ENCODE measurements at regions not wholly inside any gene's neighbourhood (a gene's known extent, or its start where the extent isn't known, plus 50 kb on each side); places are given as distances from the start of the nearest gene placed in this dataset.

DNA sequence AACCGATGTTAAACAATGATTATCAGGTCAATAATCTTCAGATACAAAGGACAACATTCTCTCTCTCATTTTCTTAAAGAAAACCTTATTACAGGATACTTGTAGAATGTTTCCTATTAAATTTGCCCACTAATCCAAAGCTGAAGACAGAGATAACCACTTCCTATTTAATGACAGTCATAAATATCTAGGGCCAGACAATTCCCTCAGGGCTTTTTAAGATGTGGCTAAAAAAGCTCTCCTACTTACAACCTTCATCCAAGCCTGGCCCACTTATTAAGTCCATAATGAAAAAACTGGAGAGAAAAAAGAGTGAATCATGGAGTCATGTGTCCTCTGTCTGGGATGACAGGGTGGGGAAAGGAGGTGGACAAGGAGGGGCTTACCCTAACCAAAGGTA is 235.9 kb downstream of the KLF12 start:
- Histone ChIP-seq H3K9me3 (ENCODE audit: control insufficient read depth, low read length) (no peaks in the 10 kb centered on the region), H3K9ac (ENCODE audit: low read length) (no peak overlapping the region), H3K4me3 (ENCODE audit: low read length) (no peak overlapping the region), H3K36me3 (ENCODE audit: control insufficient read depth, insufficient read depth, low read length) (no peaks in the 10 kb centered on the region), H3K4me1 (ENCODE audit: control insufficient read depth, insufficient read depth, low read length) (no peaks in the 10 kb centered on the region), H3K27me3 (ENCODE audit: control insufficient read depth, insufficient read depth, low read length) (no peaks in the 10 kb centered on the region)

DNA sequence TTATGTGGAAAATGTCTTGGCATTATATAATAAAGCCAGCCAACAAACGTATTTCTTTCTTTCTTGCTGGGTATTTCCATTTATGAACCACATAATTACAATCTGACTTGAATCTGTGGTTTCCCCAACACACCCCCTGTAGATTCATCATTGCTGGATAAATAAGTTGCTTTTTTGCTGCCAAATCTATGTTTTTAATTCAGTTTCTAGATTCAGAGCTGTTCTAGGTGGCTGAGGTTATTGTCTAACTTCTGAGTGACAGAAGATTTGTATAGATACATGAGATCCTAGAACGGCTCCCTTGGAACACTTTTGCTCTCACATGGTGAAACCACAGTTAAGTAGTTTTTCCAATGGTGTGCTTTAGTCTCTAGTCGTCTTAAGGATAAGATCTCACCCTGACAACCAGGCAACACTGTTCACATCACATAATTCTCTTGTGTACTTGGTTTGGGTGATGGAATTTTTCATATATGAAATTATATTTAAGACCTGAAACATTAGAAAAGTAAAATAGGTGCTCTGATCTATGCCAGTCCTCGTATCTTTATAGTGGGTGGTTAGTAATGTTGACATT is 239.1 kb downstream of the KLF12 start:
- no peaks in the 10 kb centered on the region for H3K36me3 ChIP-seq (ENCODE audit: control insufficient read depth, insufficient read depth, low read length)
- no peak overlapping the region for H3K9ac ChIP-seq (ENCODE audit: low read length)
- no peaks in the 10 kb centered on the region for H3K9me3 ChIP-seq (ENCODE audit: control insufficient read depth, low read length)
- no peaks in the 10 kb centered on the region for H3K27me3 ChIP-seq (ENCODE audit: control insufficient read depth, insufficient read depth, low read length)
- H3K4me3 ChIP-seq (ENCODE audit: low read length): no peak overlapping the region
- H3K4me1 ChIP-seq (ENCODE audit: control insufficient read depth, insufficient read depth, low read length): no peaks in the 10 kb centered on the region

DNA sequence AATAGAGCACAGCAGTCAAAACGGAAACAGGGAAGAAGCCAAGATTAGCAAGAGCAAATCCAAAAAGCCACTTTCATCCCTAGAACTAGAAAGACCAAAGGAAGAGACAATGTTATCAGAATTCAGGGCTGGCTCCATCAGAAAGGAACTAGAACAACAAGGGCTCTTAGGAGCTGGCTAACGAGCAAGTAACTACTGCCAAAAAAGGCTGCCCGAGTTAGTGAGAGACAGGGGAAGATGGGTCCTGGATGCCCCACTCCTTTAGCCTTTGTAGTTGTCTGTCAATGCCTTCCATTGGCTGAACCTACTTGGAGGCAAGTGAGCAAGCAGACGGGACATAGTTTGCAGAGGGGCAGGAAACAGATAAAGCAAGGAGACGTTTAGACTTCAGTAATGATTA is 240.4 kb downstream of the KLF12 start:
- Histone ChIP-seq H3K4me3 (ENCODE audit: low read length) (no peak overlapping the region), H3K27me3 (ENCODE audit: control insufficient read depth, insufficient read depth, low read length) (no peaks in the 10 kb centered on the region), H3K9ac (ENCODE audit: low read length) (no peak overlapping the region), H3K36me3 (ENCODE audit: control insufficient read depth, insufficient read depth, low read length) (no peaks in the 10 kb centered on the region), H3K9me3 (ENCODE audit: control insufficient read depth, low read length) (no peaks in the 10 kb centered on the region), H3K4me1 (ENCODE audit: control insufficient read depth, insufficient read depth, low read length) (no peaks in the 10 kb centered on the region)

DNA sequence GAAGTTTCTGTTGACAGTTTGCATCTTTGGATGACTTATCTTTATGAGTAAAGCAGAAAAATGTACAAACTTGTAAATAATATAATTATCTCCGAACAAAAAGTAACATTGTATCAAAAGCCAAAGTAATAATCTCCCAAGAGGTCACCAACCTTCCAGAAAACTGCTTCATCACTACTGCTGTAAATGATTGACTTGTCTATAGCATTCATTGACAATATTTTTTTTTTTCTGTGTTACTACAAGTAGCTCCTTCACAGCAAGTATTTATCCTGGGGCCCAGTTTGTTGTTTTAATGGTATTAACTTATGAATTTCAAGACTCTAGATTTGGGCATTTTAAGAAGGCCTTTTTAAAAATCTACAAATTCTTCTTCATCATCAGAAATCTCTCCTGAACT is 242.4 kb downstream of the KLF12 start:
- no peaks in the 10 kb centered on the region for H3K4me1 ChIP-seq (ENCODE audit: control insufficient read depth, insufficient read depth, low read length)
- no peaks in the 10 kb centered on the region for H3K27me3 ChIP-seq (ENCODE audit: control insufficient read depth, insufficient read depth, low read length)
- H3K9ac ChIP-seq (ENCODE audit: low read length): no peak overlapping the region
- H3K36me3 ChIP-seq (ENCODE audit: control insufficient read depth, insufficient read depth, low read length): no peaks in the 10 kb centered on the region
- no peaks in the 10 kb centered on the region for H3K9me3 ChIP-seq (ENCODE audit: control insufficient read depth, low read length)
- no peak overlapping the region for H3K4me3 ChIP-seq (ENCODE audit: low read length)

GRCh38 chr13:73883162-73883561 is 251.0 kb downstream of the KLF12 start:
- H3K36me3 ChIP-seq (ENCODE audit: control insufficient read depth, insufficient read depth, low read length): no peaks in the 10 kb centered on the region
- H3K9ac ChIP-seq (ENCODE audit: low read length): no peak overlapping the region
- H3K4me1 ChIP-seq (ENCODE audit: control insufficient read depth, insufficient read depth, low read length): no peaks in the 10 kb centered on the region
- H3K9me3 ChIP-seq (ENCODE audit: control insufficient read depth, low read length): no peaks in the 10 kb centered on the region
- no peak overlapping the region for H3K4me3 ChIP-seq (ENCODE audit: low read length)
- no peaks in the 10 kb centered on the region for H3K27me3 ChIP-seq (ENCODE audit: control insufficient read depth, insufficient read depth, low read length)

DNA sequence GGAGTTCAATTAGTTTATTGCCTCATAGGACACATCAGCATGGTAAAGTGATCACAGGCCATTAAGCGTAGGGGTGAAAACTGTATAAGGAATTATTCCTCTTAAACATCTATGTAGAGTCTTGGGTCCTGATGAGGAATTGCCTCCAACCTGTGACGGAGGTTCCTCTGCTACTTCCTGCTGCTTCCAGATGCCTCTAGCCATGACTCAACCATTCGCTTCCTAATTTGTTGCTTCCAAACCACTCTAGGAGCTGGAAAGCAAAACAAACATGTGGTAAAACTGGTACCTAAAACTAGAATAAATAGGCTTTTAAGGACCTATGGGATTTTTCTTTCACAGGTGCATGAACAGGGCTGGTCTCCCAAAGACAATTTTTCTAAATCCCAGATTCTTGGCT is 253.8 kb downstream of the KLF12 start:
- Histone ChIP-seq H3K9me3 (ENCODE audit: control insufficient read depth, low read length) (no peaks in the 10 kb centered on the region), H3K4me3 (ENCODE audit: low read length) (no peak overlapping the region), H3K36me3 (ENCODE audit: control insufficient read depth, insufficient read depth, low read length) (no peaks in the 10 kb centered on the region), H3K27me3 (ENCODE audit: control insufficient read depth, insufficient read depth, low read length) (no peaks in the 10 kb centered on the region), H3K4me1 (ENCODE audit: control insufficient read depth, insufficient read depth, low read length) (no peaks in the 10 kb centered on the region), H3K9ac (ENCODE audit: low read length) (no peak overlapping the region)

GRCh38 chr13:73879346-73880015 is 254.7 kb downstream of the KLF12 start:
- Histone ChIP-seq H3K4me3 (ENCODE audit: low read length) (no peak overlapping the region), H3K36me3 (ENCODE audit: control insufficient read depth, insufficient read depth, low read length) (no peaks in the 10 kb centered on the region), H3K9me3 (ENCODE audit: control insufficient read depth, low read length) (no peaks in the 10 kb centered on the region), H3K4me1 (ENCODE audit: control insufficient read depth, insufficient read depth, low read length) (no peaks in the 10 kb centered on the region), H3K9ac (ENCODE audit: low read length) (no peak overlapping the region), H3K27me3 (ENCODE audit: control insufficient read depth, insufficient read depth, low read length) (no peaks in the 10 kb centered on the region)

- Histone ChIP-seq H3K27me3 (ENCODE audit: control insufficient read depth, insufficient read depth, low read length) (no peaks in the 10 kb centered on the region), H3K4me3 (ENCODE audit: low read length) (no peak overlapping the region), H3K4me1 (ENCODE audit: control insufficient read depth, insufficient read depth, low read length) (no peaks in the 10 kb centered on the region), H3K9me3 (ENCODE audit: control insufficient read depth, low read length) (no peaks in the 10 kb centered on the region), H3K9ac (ENCODE audit: low read length) (no peak overlapping the region), H3K36me3 (ENCODE audit: control insufficient read depth, insufficient read depth, low read length) (no peaks in the 10 kb centered on the region)
These were observed 256.8 kb downstream of the KLF12 start for GRCh38 chr13:73877399-73877798.

GRCh38 chr13:73876323-73876722 is 257.9 kb downstream of the KLF12 start:
- H3K4me3 ChIP-seq (ENCODE audit: low read length): no peak overlapping the region
- no peak overlapping the region for H3K9ac ChIP-seq (ENCODE audit: low read length)
- H3K4me1 ChIP-seq (ENCODE audit: control insufficient read depth, insufficient read depth, low read length): no peaks in the 10 kb centered on the region
- no peaks in the 10 kb centered on the region for H3K27me3 ChIP-seq (ENCODE audit: control insufficient read depth, insufficient read depth, low read length)
- no peaks in the 10 kb centered on the region for H3K9me3 ChIP-seq (ENCODE audit: control insufficient read depth, low read length)
- no peaks in the 10 kb centered on the region for H3K36me3 ChIP-seq (ENCODE audit: control insufficient read depth, insufficient read depth, low read length)

GRCh38 chr13:73873940-73874830 is 260.0 kb downstream of the KLF12 start:
- no peaks in the 10 kb centered on the region for H3K4me1 ChIP-seq (ENCODE audit: control insufficient read depth, insufficient read depth, low read length)
- no peaks in the 10 kb centered on the region for H3K9me3 ChIP-seq (ENCODE audit: control insufficient read depth, low read length)
- no peaks in the 10 kb centered on the region for H3K36me3 ChIP-seq (ENCODE audit: control insufficient read depth, insufficient read depth, low read length)
- no peaks in the 10 kb centered on the region for H3K27me3 ChIP-seq (ENCODE audit: control insufficient read depth, insufficient read depth, low read length)
- H3K4me3 ChIP-seq (ENCODE audit: low read length): no peak overlapping the region
- no peak overlapping the region for H3K9ac ChIP-seq (ENCODE audit: low read length)

- Histone ChIP-seq H3K4me3 (ENCODE audit: low read length) (no peak overlapping the region), H3K9ac (ENCODE audit: low read length) (no peak overlapping the region), H3K36me3 (ENCODE audit: control insufficient read depth, insufficient read depth, low read length) (no peaks in the 10 kb centered on the region), H3K27me3 (ENCODE audit: control insufficient read depth, insufficient read depth, low read length) (no peaks in the 10 kb centered on the region), H3K9me3 (ENCODE audit: control insufficient read depth, low read length) (no peaks in the 10 kb centered on the region), H3K4me1 (ENCODE audit: control insufficient read depth, insufficient read depth, low read length) (no peaks in the 10 kb centered on the region)
These were observed 261.8 kb downstream of the KLF12 start for GRCh38 chr13:73872397-73872796.
